SKM-1 treated with dmso at 0.1 percent for 144 hours (cell line): ENCODE measurements at regions not wholly inside any gene's neighbourhood (a gene's known extent, or its start where the extent isn't known, plus 50 kb on each side); places are given as distances from the start of the nearest gene placed in this dataset.

Experiments used
- DNase-seq: peaks from one replicate; lab custom pipeline; 2025; ENCODE audit not compliant: unreplicated experiment; lab: John Stamatoyannopoulos, UW

- no peak for DNase-seq
Measured at GRCh38 chr9:16025627-16026026, 472.8 kb downstream of the CCDC171 start.

GRCh38 chr9:16026886-16027285 is 474.0 kb downstream of the CCDC171 start:
- no peak for DNase-seq

DNA sequence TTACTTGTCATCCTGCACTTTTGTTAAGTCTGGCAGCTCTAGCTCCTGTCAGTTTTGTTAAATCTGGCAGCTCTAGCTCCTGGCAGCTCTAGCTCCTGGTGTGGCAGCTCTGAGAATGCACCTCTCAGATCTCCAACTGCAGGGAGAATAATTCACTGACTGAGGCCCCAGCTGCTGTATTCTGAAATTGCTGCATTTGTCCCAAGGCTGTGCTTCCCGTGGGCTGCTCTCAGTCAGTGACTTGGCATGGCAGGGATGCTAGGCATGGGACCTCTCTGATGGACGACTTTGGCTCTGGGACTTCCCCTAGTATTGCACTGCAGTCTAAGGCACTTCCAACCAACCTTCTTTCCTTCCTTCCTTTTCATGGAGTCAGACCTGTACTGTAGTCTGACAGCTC is 475.7 kb downstream of the CCDC171 start:
- DNase-seq = no peak

GRCh38 chr9:16029046-16029615 is 476.3 kb downstream of the CCDC171 start:
- no peak for DNase-seq

DNA sequence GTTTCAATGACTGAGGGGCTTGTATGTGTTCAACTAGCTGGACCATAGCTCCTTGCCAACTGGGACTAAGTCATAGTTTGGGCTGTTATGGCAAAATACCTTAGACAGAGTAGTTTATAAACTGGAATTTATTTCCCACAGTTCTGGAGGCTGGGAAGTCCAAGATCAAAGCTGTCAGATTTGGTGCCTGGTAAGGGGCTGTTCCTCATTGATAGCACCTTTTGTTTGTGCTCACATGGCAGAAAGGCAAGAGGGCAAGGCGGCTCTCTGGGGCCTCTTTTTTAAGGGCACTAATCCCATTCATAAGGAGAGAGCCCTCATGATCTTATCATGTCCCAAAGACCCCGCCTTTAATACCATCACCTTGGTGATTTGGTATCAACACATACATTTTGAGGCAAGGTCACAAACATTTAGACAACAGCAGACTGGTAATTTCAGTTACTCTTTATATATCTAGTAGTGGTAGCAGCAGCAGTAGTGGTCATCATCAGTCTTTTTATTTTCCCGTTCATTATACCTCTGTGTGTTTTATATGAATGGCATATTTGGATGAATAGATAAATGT is 477.0 kb downstream of the CCDC171 start:
- DNase-seq = no peak

GRCh38 chr9:16030528-16031185 is 477.8 kb downstream of the CCDC171 start:
- DNase-seq = peak; percentile 15

DNA sequence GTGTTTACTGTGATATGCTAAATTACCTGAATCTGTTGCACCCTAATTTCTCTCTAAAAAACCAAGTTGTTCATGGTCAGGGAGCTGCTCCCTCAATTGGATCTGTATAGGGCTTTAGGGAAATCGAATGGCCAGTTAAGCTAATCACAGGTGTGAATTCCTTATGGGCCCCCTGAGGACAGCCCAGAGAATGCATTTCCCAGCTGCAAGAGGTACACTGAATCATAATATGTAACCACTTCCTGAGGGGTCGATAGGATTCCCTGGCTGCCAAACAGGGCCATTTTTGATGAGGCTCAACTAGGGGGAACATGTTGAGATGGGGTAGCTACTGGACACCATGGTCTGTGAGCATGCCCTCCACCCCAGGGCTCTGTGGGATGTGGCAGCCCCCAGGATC is 478.6 kb downstream of the CCDC171 start:
- no peak for DNase-seq

- DNase-seq = no peak
Measured at GRCh38 chr9:16031971-16032370, 479.1 kb downstream of the CCDC171 start.

DNA sequence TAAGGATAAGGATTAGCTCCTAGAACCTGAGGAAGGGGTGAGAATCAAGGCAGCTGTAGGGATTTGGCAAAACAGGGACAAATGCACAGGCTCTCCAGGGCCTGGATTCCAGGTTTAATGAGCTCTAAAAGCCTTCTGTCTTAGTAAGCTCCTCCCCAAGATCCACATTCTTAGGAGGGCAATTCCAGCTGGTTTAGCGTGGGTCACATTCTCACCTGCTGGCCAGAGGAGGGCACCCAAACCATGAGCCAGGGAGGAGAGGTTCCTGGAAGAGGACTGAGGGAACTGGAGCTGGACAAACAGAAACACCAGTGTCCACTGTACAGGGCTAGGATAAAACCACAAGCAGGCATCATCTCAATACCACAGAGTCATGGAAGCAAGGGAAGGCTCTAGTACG is 480.0 kb downstream of the CCDC171 start:
- DNase-seq = no peak

- no peak for DNase-seq
Measured at GRCh38 chr9:16033253-16033652, 480.4 kb downstream of the CCDC171 start.

DNA sequence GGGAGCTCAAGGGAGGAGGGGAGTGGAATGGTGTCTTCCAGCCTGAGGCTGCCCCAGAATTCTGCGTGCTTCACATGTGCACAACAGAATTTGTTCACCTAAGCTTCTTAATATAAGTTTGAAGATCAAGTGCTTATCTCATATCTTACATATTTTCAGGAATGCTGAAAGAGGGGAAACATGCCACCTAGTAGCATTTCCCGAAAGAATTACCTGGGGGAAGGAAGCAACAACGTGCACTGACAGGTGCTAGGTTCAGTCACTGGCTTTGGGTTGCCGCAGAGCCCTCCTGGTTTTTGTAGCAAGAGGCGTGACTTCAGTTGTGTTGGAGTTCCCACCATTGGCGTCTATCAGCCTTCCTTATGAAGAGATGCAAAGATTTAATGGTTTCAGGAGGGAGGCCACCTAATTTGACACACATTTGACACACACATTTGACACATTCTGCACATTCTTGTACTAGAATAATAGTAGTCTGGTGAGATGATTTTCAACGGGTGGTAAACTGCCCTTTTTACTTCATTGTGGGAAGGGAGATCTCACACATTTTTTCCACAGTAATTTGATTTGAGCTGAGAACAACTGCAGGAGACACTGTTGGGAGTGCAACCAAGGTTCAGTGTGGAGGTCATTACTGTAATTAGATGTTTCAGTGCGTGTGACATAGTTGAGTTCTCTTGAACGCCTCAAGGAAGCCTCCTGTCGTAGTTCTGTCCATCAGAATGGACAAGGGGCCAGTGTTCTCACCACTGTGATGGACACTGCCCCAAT is 481.3 kb downstream of the CCDC171 start:
- no peak for DNase-seq

GRCh38 chr9:16039218-16039987 is 486.6 kb downstream of the CCDC171 start:
- no peak for DNase-seq

GRCh38 chr9:16039988-16040761 is 487.3 kb downstream of the CCDC171 start:
- DNase-seq = no peak

DNA sequence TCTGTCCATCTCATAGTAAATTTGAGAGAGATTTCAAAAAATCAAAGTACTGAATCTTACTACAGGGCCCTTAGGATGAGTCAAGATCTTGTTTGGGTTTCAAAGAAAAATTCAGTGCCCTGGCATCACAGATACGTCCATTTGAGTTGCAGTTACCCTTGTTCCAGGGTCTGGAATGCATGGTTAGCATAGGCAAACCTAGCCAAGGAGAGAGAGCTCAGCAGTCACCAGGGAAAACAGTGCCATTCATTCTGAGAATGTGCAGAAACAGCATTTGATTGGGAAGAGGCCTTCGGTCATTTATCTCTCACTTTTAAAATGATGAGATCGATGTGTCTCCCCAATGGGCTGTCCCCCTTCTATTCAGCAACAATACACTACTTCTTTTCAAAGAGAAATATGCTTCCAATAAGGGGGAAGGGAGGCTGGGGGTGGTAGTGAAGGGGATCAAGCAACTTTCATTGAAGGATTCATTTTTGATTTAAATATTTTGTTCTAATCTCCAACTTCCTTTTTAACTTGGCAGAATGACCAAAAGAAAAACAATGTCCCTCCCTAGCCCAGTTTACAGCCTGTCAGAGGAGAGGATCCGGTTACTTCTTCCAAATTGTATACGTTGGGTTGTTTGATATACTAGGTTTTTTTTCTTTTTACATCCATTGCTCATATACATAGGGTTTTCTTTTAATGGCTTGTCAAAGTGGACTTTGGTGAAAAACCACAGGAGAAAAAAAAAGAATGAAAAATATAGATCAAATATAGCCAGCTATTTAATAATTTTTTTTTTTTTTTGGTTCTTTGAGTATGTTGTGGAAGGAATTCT is 491.1 kb downstream of the CCDC171 start:
- DNase-seq = no peak

DNA sequence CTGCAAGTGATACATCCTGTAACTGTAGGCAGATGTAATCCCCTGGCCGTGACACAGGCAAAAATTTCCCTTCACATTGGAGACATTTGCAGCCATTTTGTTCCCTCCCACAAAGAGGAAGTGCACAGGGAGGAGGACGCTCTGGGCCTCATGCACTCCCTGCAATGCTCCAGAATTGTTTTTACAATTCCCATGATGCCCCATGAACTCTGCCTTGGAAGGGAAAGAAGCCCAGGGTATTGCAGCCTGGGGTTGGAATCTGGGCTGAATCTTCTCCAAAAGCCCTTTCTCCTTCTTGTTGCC is 491.7 kb downstream of the CCDC171 start:
- DNase-seq = no peak

DNA sequence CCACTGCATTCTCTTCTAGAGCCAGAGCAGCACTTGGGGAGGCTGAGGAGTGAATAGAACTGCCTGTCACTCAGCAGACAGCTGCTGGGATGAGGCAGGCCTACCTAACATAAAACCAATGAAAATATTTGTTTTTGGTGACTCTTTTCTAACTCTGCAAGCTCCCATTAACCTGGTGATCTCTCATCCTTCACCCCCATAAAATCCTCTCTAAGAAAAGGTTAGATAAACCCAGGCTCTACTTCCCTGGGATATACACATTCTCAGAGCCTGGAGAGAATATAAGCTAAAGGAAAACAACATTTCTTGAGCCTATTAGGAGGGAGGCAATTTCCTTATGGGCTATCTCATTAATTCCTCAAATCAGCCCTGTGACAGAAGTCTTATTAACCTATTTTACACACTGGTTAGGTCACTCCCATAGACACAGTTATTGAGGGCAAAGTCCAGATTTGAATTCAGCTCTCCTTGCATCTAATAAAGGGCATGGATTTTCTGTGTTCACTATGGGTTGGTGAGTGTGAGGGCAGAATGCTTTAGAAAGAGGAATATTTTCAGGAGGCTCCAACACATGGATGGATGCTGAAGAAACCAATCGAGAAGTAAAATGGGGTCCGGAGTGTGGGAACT is 492.9 kb downstream of the CCDC171 start:
- DNase-seq = no peak

GRCh38 chr9:16046713-16047112 is 493.9 kb downstream of the CCDC171 start:
- DNase-seq = peak; percentile 6

DNA sequence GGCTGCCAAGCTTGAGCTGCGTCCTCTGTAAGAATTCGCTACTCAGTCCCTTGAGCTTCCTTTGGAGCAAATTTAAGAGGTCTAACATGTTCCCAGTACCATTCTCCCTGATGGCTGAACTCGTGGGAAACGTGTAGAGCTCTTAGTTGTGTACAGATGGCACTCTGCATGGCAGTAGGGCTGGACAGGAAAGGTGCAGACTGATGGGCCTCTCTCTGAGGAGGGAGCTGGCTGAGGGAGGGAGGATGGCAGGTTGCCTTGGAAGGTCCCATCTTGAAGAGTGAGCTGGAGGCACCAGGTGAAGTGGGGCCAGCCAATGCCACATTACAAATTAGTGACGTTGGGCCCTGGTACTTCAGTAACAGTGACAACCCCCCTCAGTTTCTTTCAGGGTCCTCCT is 495.3 kb downstream of the CCDC171 start:
- DNase-seq = no peak

- DNase-seq = no peak
Measured at GRCh38 chr9:16052146-16052545, 499.3 kb downstream of the CCDC171 start.
